ENCODE measurements at regions not wholly inside any gene's neighbourhood (a gene's known extent, or its start where the extent isn't known, plus 50 kb on each side); places are given as distances from the start of the nearest gene placed in this dataset.

GRCh38 chr15:61483599-61483998 lies 254.5 kb upstream of the RORA start:
- no peaks in the 10 kb centered on the region for H4K20me1 ChIP-seq (ENCODE audit: insufficient read depth)
- H3K36me3 ChIP-seq (ENCODE audit: insufficient read depth, low read length), result no peaks in the 10 kb centered on the region
- no peaks in the 10 kb centered on the region for H3K9me3 ChIP-seq (ENCODE audit: low read length)
- H3K27ac ChIP-seq (ENCODE audit: low read length), result no peak overlapping the region
- H3K27me3 ChIP-seq (ENCODE audit: insufficient read depth, low read depth, low read length), result no peaks in the 10 kb centered on the region
- no peak overlapping the region for H3K9ac ChIP-seq (ENCODE audit: low read length)
- H3K79me2 ChIP-seq (replicated peaks; ENCODE audit: insufficient read depth, low read length), result no peaks in the 10 kb centered on the region
- TF ChIP-seq POLR2AphosphoS5 (IDR thresholded peaks at IDR 0.05) (no peak), TAF1 (IDR thresholded peaks at IDR 0.05; ENCODE audit: low read depth) (no peak), EP300 (conservative IDR thresholded peaks at IDR 0.05; ENCODE audit: poor library complexity, severe bottlenecking) (no peak), CTCF (IDR thresholded peaks at IDR 0.05; ENCODE audit: poor library complexity, severe bottlenecking) (no peak), RAD21 (conservative IDR thresholded peaks at IDR 0.05) (no peak), MXI1 (conservative IDR thresholded peaks at IDR 0.05; ENCODE audit: poor library complexity, severe bottlenecking) (no peak)
- no peak overlapping the region for H3K4me2 ChIP-seq (ENCODE audit: low read length)
- H3K9me2 ChIP-seq (ENCODE audit: insufficient read depth, low read length), result no peaks in the 10 kb centered on the region
- H2AFZ ChIP-seq (ENCODE audit: low read depth, low read length), result no peak overlapping the region
- no peak overlapping the region for H3K4me3 ChIP-seq (ENCODE audit: low read length)
- no peaks in the 10 kb centered on the region for H3F3A ChIP-seq (ENCODE audit: insufficient read depth, low read length, poor library complexity, severe bottlenecking)

- no peaks in the 10 kb centered on the region for H3K27me3 ChIP-seq (ENCODE audit: insufficient read depth, low read depth, low read length)
- H3K9me3 ChIP-seq (ENCODE audit: low read length), result no peaks in the 10 kb centered on the region
- H3F3A ChIP-seq (ENCODE audit: insufficient read depth, low read length, poor library complexity, severe bottlenecking), result no peaks in the 10 kb centered on the region
- H3K36me3 ChIP-seq (ENCODE audit: insufficient read depth, low read length), result no peaks in the 10 kb centered on the region
- H3K4me3 ChIP-seq (ENCODE audit: low read length), result no peak overlapping the region
- H3K9me2 ChIP-seq (ENCODE audit: insufficient read depth, low read length), result no peaks in the 10 kb centered on the region
- H3K79me2 ChIP-seq (replicated peaks; ENCODE audit: insufficient read depth, low read length), result no peaks in the 10 kb centered on the region
- no peak overlapping the region for H3K9ac ChIP-seq (ENCODE audit: low read length)
- H4K20me1 ChIP-seq (ENCODE audit: insufficient read depth), result no peaks in the 10 kb centered on the region
- no peak overlapping the region for H2AFZ ChIP-seq (ENCODE audit: low read depth, low read length)
- H3K4me2 ChIP-seq (ENCODE audit: low read length), result no peak overlapping the region
- no peak for TF ChIP-seq RAD21 (conservative IDR thresholded peaks at IDR 0.05)
- no peak for TF ChIP-seq CTCF (IDR thresholded peaks at IDR 0.05; ENCODE audit: poor library complexity, severe bottlenecking)
- no peak for TF ChIP-seq POLR2AphosphoS5 (IDR thresholded peaks at IDR 0.05)
- TF ChIP-seq EP300 (conservative IDR thresholded peaks at IDR 0.05; ENCODE audit: poor library complexity, severe bottlenecking), result no peak
- TF ChIP-seq SMC3 (conservative IDR thresholded peaks at IDR 0.05; ENCODE audit: poor library complexity), result no peak
- TF ChIP-seq MXI1 (conservative IDR thresholded peaks at IDR 0.05; ENCODE audit: poor library complexity, severe bottlenecking), result no peak
- TF ChIP-seq TAF1 (IDR thresholded peaks at IDR 0.05; ENCODE audit: low read depth), result no peak
- TF ChIP-seq EZH2 (IDR thresholded peaks at IDR 0.05; ENCODE audit: borderline replicate concordance, insufficient read depth, low read length, poor library complexity, severe bottlenecking), result no peak
- TF ChIP-seq REST (IDR thresholded peaks at IDR 0.05; ENCODE audit: borderline replicate concordance), result no peak
- no peak overlapping the region for H3K27ac ChIP-seq (ENCODE audit: low read length)
Measured at GRCh38 chr15:61481886-61482285, 252.8 kb upstream of the RORA start.

Measured in neural cell (in vitro differentiated cells).